Choroid plexus epithelial cell (primary cell): ENCODE measurements at regions not wholly inside any gene's neighbourhood (a gene's known extent, or its start where the extent isn't known, plus 50 kb on each side); places are given as distances from the start of the nearest gene placed in this dataset.

ENCODE experiments used
- DNase-seq: peaks from one replicate; pipeline ENCODE4 v3.0.0-alpha.2; 2010; ENCODE audit warnings: low read depth
- H3K4me3 ChIP-seq: 2 replicates; pipeline ENCODE4 v1.5.1; 2011; ENCODE audit warnings: low read depth, mild to moderate bottlenecking, control low read depth, low read length, moderate library complexity
- TF ChIP-seq, protein P1 (sequence below): conservative IDR thresholded peaks from 2 replicates; pipeline ENCODE4 v1.5.1; 2011; ENCODE audit warnings: low read depth, mild to moderate bottlenecking, control low read depth, inconsistent platforms, low read length, moderate library complexity

DNA sequence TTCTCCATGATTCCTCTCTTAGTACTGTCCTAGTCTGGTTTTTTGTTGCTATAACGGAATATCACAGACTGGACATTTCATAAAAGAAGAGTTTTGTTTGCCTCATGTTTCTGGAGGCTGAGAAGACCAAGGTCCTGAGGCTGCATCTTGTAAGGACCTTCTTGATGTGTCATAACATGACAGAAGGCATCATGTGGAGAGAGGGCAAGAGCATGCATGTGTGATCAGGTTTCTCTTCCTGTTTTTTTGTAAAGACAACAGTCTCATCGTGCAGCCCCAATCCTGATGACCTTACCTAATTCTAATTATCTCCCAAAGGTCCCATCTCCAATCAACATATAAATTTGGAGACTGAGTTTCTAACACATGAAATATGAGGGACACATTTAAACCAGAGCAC is 108.4 kb downstream of the MSX2 start:
- no peak overlapping the region for H3K4me3 ChIP-seq
- TF ChIP-seq, protein P1, sequence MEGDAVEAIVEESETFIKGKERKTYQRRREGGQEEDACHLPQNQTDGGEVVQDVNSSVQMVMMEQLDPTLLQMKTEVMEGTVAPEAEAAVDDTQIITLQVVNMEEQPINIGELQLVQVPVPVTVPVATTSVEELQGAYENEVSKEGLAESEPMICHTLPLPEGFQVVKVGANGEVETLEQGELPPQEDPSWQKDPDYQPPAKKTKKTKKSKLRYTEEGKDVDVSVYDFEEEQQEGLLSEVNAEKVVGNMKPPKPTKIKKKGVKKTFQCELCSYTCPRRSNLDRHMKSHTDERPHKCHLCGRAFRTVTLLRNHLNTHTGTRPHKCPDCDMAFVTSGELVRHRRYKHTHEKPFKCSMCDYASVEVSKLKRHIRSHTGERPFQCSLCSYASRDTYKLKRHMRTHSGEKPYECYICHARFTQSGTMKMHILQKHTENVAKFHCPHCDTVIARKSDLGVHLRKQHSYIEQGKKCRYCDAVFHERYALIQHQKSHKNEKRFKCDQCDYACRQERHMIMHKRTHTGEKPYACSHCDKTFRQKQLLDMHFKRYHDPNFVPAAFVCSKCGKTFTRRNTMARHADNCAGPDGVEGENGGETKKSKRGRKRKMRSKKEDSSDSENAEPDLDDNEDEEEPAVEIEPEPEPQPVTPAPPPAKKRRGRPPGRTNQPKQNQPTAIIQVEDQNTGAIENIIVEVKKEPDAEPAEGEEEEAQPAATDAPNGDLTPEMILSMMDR: no peak
- no peak for DNase-seq

DNA sequence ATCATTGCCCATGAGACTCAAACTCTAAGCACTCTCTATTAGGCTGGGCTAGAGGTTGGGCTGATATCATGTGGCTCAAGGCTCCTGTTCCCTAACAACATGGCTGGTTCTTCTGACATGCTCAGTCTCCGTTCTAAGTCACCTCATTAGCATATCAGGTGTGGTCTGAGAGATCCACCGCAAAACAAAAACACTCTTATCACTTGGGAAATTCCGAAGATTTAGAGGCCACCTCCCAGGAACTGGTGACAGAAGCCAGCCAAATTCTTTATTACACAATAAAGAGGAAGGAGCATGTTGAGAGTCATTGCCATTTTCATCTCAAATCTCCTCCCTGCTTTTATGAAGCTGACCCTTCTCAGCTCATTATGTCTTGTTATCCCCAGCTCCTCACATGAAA is 107.6 kb downstream of the MSX2 start:
- H3K4me3 ChIP-seq: no peak overlapping the region
- DNase-seq: no peak
- TF ChIP-seq, protein P1: no peak

DNA sequence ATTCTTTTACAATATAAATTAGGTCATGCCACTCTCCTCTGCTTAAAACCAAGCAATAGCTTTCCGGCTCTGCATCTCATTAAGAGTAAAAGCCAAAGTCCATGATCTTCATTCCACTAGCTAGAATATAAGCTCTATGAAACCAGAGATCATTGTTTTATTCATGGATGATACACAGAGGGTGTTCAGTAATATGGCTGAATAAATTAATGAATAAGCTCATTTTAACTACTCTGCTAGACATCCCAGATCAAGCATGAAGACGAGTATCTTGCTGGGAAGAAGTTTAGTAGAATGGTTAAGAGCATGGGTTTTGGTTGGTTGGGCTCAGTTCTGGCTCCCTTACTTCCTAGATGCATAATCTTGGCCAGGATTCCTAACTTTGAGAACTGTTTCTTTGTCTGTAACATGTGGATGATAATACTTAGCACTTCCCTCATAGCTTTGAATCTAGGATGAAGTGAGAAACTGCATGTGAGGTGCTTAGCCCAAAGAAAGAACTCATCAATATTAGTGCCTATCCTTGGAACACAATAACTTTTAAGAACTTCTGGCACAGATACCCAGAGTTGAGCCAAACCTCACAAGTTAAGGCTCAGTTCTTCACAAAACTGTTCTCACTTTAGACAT is 106.8 kb downstream of the MSX2 start:
- TF ChIP-seq, protein P1: no peak
- no peak for DNase-seq
- H3K4me3 ChIP-seq: no peak overlapping the region

DNA sequence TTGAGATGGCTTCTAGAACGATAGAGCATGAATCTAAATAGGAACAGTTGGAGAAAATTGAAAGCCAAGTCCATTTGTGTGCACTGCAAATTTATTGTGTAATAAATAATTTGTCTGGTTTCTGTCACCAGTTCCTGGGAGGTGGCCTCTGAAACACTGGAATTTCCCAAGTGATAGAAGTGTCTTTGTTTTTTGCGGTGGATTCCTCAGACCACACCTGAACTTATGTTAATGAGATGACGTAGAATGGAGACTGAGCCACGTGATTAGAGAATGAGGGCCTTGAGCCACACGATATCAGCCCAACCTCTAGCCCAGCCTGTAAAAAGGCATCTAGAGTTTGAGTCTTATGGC is 105.1 kb downstream of the MSX2 start:
- no peak for DNase-seq
- no peak overlapping the region for H3K4me3 ChIP-seq
- TF ChIP-seq, protein P1: no peak

DNA sequence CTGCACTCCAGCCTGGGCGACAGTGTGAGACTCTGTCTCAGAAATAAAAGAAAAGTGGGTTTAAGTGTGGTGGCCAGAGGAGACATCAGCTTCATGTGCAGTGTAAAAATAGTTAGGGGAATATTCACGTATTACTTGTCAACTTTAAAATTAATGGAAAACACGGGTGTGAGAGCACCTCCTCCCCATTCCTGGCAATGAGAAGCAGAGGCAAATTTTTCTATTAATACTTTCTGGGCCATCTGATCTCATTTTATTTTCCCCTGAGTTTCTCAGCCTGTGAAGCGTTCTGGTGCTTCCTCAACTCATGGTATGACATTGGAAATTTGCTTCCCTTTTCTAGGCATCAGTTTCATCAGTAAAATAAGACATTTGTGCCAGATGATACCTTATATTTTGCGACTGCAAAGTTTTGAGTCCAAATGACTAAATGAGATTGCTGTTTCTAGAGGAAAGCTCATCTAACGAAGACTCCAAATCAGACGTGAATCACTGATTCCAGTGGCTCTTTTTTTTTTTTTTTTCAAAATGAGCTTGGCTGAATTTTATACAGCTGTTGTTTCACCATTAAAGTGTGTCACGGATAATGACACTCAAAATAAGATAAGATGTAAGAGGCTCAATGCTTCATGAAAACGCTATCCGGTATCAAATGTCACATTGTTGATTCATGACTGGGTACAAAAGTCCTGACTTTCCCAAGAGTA is 104.6 kb downstream of the MSX2 start:
- no peak for DNase-seq
- H3K4me3 ChIP-seq: no peak overlapping the region
- TF ChIP-seq, protein P1: no peak

DNA sequence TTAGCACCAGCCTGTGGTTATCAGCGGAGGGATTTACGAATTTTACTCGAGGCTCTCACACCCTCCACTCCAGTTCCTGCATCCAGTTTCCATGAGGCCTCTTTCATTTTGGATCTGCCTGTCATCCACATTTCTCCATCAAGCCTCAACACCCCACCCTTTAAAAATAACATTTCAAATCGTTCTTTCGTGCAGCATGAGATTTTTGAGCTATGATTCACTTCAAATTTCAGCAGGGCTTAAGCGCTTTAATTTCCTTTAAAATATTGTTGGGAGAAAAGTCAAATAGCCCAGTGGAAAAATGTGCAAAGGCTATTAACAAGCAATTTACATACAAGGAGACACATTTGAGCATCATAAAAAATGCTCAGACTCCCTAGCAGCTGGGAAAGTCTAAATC is 103.2 kb downstream of the MSX2 start:
- peak; percentile 16 for DNase-seq
- H3K4me3 ChIP-seq: no peak overlapping the region
- TF ChIP-seq, protein P1: no peak

DNA sequence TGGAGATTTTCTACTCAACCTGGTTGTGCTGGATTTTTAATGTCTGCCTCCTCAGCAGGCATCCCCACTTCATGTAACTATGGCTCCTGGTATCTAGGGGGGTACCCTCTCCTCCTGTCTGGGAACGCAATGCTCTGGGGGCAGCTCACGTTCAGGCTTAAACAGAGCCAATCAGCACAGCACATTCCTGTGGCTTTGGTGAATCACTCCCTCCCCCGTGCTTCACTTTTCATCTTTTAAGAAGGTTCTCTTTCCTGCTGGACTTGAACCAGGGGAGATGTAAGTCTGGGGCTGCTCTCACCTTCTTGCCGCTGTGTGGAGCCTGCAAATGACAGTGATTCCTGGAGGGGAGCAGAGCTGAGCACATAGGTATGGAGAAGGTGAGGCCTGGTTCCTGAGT is 101.2 kb downstream of the MSX2 start:
- H3K4me3 ChIP-seq: no peak overlapping the region
- TF ChIP-seq, protein P1: no peak
- DNase-seq: peak; percentile 43
